H9 (cell line): ENCODE measurements at regions not wholly inside any gene's neighbourhood (a gene's known extent, or its start where the extent isn't known, plus 50 kb on each side); places are given as distances from the start of the nearest gene placed in this dataset.

Experiments used
- DNase-seq: peaks from one replicate; pipeline ENCODE4 v3.0.0-alpha.2; 2017
- H2AFZ ChIP-seq: one replicate; pipeline ENCODE4 v1.6.1; 2013; ENCODE audit warnings: mild to moderate bottlenecking, low read length, control low read depth, moderate library complexity
- H2AK5ac ChIP-seq: 2 replicates; pipeline ENCODE4 v1.6.1; 2013; ENCODE audit warnings: low read length, control low read depth, mixed read lengths; ENCODE audit not compliant: insufficient read length
- H2BK120ac ChIP-seq: one replicate; pipeline ENCODE4 v1.6.1; 2013; ENCODE audit warnings: low read depth, mild to moderate bottlenecking, low read length, control low read depth, inconsistent platforms; ENCODE audit not compliant: poor library complexity, severe bottlenecking
- H2BK12ac ChIP-seq: 2 replicates; pipeline ENCODE4 v1.6.1; 2013; ENCODE audit warnings: low read length, control low read depth, mixed read lengths, low read depth; ENCODE audit not compliant: insufficient read length
- H2BK15ac ChIP-seq: 2 replicates; pipeline ENCODE4 v1.6.1; 2013; ENCODE audit warnings: low read depth, low read length, control low read depth
- H2BK20ac ChIP-seq: one replicate; pipeline ENCODE4 v1.6.1; 2013; ENCODE audit warnings: low read depth, mild to moderate bottlenecking, low read length, control low read depth, inconsistent platforms; ENCODE audit not compliant: poor library complexity, severe bottlenecking
- H2BK5ac ChIP-seq: 2 replicates; pipeline ENCODE4 v1.6.1; 2013; ENCODE audit warnings: low read length, control low read depth, mixed read lengths; ENCODE audit not compliant: insufficient read length
- H3K14ac ChIP-seq: 2 replicates; pipeline ENCODE4 v1.6.1; 2013; ENCODE audit warnings: low read length, control low read depth; ENCODE audit not compliant: insufficient read depth
- H3K18ac ChIP-seq: 2 replicates; pipeline ENCODE4 v1.6.1; 2013; ENCODE audit warnings: low read depth, mild to moderate bottlenecking, mixed read lengths, low read length, control low read depth; ENCODE audit not compliant: insufficient read length
- H3K23ac ChIP-seq: 2 replicates; pipeline ENCODE4 v1.6.1; 2013; ENCODE audit warnings: low read length, control low read depth, mixed read lengths, low read depth; ENCODE audit not compliant: insufficient read length
- H3K23me2 ChIP-seq: 2 replicates; pipeline ENCODE4 v1.6.1; 2013; ENCODE audit warnings: low read depth, mild to moderate bottlenecking, mixed read lengths, low read length, control low read depth; ENCODE audit not compliant: insufficient read length, poor library complexity, severe bottlenecking
- H3K27ac ChIP-seq: 2 replicates; pipeline ENCODE4 v1.5.1; 2013; ENCODE audit warnings: low read length, control low read depth, mixed read lengths, low read depth; ENCODE audit not compliant: insufficient read length
- H3K27me3 ChIP-seq: 2 replicates; pipeline ENCODE4 v1.6.1; 2013; ENCODE audit warnings: low read length, control low read depth, inconsistent platforms; ENCODE audit not compliant: insufficient read depth
- H3K4ac ChIP-seq: 2 replicates; pipeline ENCODE4 v1.6.1; 2013; ENCODE audit warnings: low read depth, mild to moderate bottlenecking, control low read depth, inconsistent platforms, low read length, moderate library complexity
- H3K4me1 ChIP-seq: 2 replicates; pipeline ENCODE4 v1.6.1; 2013; ENCODE audit warnings: low read length, control low read depth, inconsistent platforms; ENCODE audit not compliant: insufficient read depth
- H3K4me2 ChIP-seq: 2 replicates; pipeline ENCODE4 v1.6.1; 2013; ENCODE audit warnings: low read length, control low read depth, mixed read lengths; ENCODE audit not compliant: insufficient read length, insufficient read depth
- H3K56ac ChIP-seq: 2 replicates; pipeline ENCODE4 v1.6.1; 2013; ENCODE audit warnings: low read depth, mild to moderate bottlenecking, mixed read lengths, low read length, control low read depth; ENCODE audit not compliant: insufficient read length
- H3K79me1 ChIP-seq: 2 replicates; pipeline ENCODE4 v1.6.1; 2013; ENCODE audit warnings: low read depth, mild to moderate bottlenecking, moderate library complexity, low read length, control low read depth, inconsistent platforms; ENCODE audit not compliant: insufficient read depth, poor library complexity, severe bottlenecking
- H3K79me2 ChIP-seq: 2 replicates; pipeline ENCODE4 v1.6.1; 2013; ENCODE audit warnings: low read length, control low read depth, inconsistent platforms; ENCODE audit not compliant: insufficient read depth
- H3K9ac ChIP-seq: 2 replicates; pipeline ENCODE4 v1.6.1; 2013; ENCODE audit warnings: low read length, control low read depth, mixed read lengths; ENCODE audit not compliant: insufficient read length; ENCODE audit errors: extremely low read depth
- H3K9me3 ChIP-seq: one replicate; pipeline ENCODE4 v1.6.1; 2013; ENCODE audit warnings: low read depth, low read length, inconsistent platforms; ENCODE audit not compliant: control insufficient read depth
- H3T11ph ChIP-seq: one replicate; pipeline ENCODE4 v1.6.1; 2013; ENCODE audit warnings: mild to moderate bottlenecking, low read length, control low read depth, inconsistent platforms
- H4K20me1 ChIP-seq: one replicate; pipeline ENCODE4 v1.6.1; 2013; ENCODE audit not compliant: control insufficient read depth, insufficient read length, insufficient read depth
- H4K5ac ChIP-seq: 2 replicates; pipeline ENCODE4 v1.6.1; 2013; ENCODE audit warnings: low read depth, mild to moderate bottlenecking, mixed read lengths, low read length, control low read depth; ENCODE audit not compliant: insufficient read length
- H4K8ac ChIP-seq: replicated peaks from 2 replicates; pipeline ENCODE4 v1.6.1; 2013; ENCODE audit warnings: low read length, control low read depth, mixed read lengths, low read depth; ENCODE audit not compliant: insufficient read length
- H4K91ac ChIP-seq: 2 replicates; pipeline ENCODE4 v1.6.1; 2013; ENCODE audit warnings: low read depth, mild to moderate bottlenecking, moderate library complexity, mixed read lengths, low read length, control low read depth; ENCODE audit not compliant: insufficient read length
- H3K27ac Mint-ChIP-seq, 3 experiments: 2 replicates in 2 of 3; 3 replicates in 1 of 3; pipeline ENCODE4 v1.8.0; 2020 to 2021; ENCODE audit warnings: mixed read lengths in 3 of 3, mild to moderate bottlenecking in 1 of 3, moderate library complexity in 1 of 3
- H3K27me3 Mint-ChIP-seq: 2 replicates; pipeline ENCODE4 v1.8.0; 2021; ENCODE audit warnings: low read depth, mild to moderate bottlenecking, moderate library complexity, mixed read lengths
- H3K36me3 Mint-ChIP-seq, 3 experiments: 2 replicates in 2 of 3; 3 replicates in 1 of 3; pipeline ENCODE4 v1.8.0; 2020 to 2021; ENCODE audit warnings: low read depth in 3 of 3, mixed read lengths in 3 of 3; ENCODE audit not compliant: insufficient read depth in 1 of 3
- H3K4me1 Mint-ChIP-seq, 2 experiments: 2 replicates each; pipeline ENCODE4 v1.8.0; 2020; ENCODE audit warnings: mixed read lengths in 2 of 2
- H3K4me3 Mint-ChIP-seq, 2 experiments: 2 replicates in 1 of 2; 3 replicates in 1 of 2; pipeline ENCODE4 v1.8.0; 2020 to 2021; ENCODE audit warnings: mild to moderate bottlenecking in 2 of 2, mixed read lengths in 2 of 2, moderate library complexity in 1 of 2
- H3K9me3 Mint-ChIP-seq, 2 experiments: 2 replicates in 1 of 2; 3 replicates in 1 of 2; pipeline ENCODE4 v1.8.0; 2020; ENCODE audit warnings: mild to moderate bottlenecking in 2 of 2, mixed read lengths in 2 of 2, moderate library complexity in 1 of 2
- WGBS: extraction: QIAGEN DNeasy Blood & Tissue Kit; methylation state at CpG from one replicate; pipeline ENCODE4 v1.1.7; 2013; ENCODE audit warnings: missing lambda C conversion rate, low lambda C conversion rate, mixed read lengths; ENCODE audit not compliant: insufficient read length; ENCODE audit errors: extremely low coverage; 5-methylcytosine and 5-hydroxymethylcytosine counted together
- TF ChIP-seq, protein P1 (sequence below): fragments of 200-600 bp; sonication (generic); conservative IDR thresholded peaks from 3 replicates; pipeline ENCODE4 v1.8.0; 2021; ENCODE audit warnings: antibody characterized with exemption, mild to moderate bottlenecking

DNA sequence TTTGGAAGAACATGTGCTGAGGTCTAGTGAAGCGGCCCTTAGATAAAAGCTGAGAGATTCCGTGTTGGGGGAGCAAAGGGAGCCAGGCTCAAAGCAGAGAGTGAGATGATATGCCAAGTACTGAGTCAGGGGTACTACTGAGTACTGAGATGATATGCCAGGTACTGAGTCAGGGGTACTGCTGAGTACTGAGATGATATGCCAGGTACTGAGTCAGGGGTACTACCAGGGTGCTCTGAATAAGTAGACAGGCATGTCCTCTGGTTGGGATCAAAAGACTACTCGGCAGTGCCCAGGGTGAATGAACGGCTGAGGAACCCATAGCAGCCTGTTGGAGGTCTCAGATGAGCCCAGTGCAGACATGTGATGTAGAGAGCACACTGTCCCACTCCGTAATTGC, 239.0 kb downstream of the SOX9 start:
- Mint-ChIP-seq H3K9me3 (no peaks in the 10 kb centered on the region; a peak in 2 of 5 replicates), H3K27me3 (peaks cover 10% of the 10 kb centered on the region)
- no peak overlapping the region for H2BK5ac ChIP-seq

More for the DNA sequence above, 239.0 kb downstream of the SOX9 start:
- H4K5ac ChIP-seq = no peak overlapping the region
- no peaks in the 10 kb centered on the region for H3K4me1 ChIP-seq
- no peak overlapping the region for H2BK120ac ChIP-seq
- H2BK20ac ChIP-seq = no peak overlapping the region
- H3K4ac ChIP-seq = no peak overlapping the region
- no peak overlapping the region for H2AFZ ChIP-seq
- H3K4me3 Mint-ChIP-seq = no peak overlapping the region
- TF ChIP-seq, protein P1, sequence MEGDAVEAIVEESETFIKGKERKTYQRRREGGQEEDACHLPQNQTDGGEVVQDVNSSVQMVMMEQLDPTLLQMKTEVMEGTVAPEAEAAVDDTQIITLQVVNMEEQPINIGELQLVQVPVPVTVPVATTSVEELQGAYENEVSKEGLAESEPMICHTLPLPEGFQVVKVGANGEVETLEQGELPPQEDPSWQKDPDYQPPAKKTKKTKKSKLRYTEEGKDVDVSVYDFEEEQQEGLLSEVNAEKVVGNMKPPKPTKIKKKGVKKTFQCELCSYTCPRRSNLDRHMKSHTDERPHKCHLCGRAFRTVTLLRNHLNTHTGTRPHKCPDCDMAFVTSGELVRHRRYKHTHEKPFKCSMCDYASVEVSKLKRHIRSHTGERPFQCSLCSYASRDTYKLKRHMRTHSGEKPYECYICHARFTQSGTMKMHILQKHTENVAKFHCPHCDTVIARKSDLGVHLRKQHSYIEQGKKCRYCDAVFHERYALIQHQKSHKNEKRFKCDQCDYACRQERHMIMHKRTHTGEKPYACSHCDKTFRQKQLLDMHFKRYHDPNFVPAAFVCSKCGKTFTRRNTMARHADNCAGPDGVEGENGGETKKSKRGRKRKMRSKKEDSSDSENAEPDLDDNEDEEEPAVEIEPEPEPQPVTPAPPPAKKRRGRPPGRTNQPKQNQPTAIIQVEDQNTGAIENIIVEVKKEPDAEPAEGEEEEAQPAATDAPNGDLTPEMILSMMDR = no peak
- no peak overlapping the region for H4K8ac ChIP-seq
- H3K18ac ChIP-seq = no peak overlapping the region
- H3K23ac ChIP-seq = no peak overlapping the region
- no peak overlapping the region for H2BK12ac ChIP-seq
- no peak overlapping the region for H4K91ac ChIP-seq
- no peak overlapping the region for H2AK5ac ChIP-seq
- no peak overlapping the region for H3K27ac ChIP-seq
- H4K20me1 ChIP-seq = no peaks in the 10 kb centered on the region
- no peaks in the 10 kb centered on the region for H3K27me3 ChIP-seq
- no peaks in the 10 kb centered on the region for H3K36me3 Mint-ChIP-seq
- H3K9ac ChIP-seq = no peak overlapping the region
- H3K27ac Mint-ChIP-seq = no peak overlapping the region
- H3K56ac ChIP-seq = no peak overlapping the region
- no peaks in the 10 kb centered on the region for H3K79me1 ChIP-seq
- H3K14ac ChIP-seq = no peak overlapping the region
- no CpG with 5 or more reads among the region's 5 CpGs for WGBS
- H3K9me3 ChIP-seq = no peaks in the 10 kb centered on the region
- no peak for DNase-seq
- peaks cover 3 to 4% of the 10 kb centered on the region in 2 experiments; a peak in 3 of 4 replicates for H3K4me1 Mint-ChIP-seq
- H2BK15ac ChIP-seq = no peak overlapping the region
- H3K23me2 ChIP-seq = no peaks in the 10 kb centered on the region
- no peak overlapping the region for H3T11ph ChIP-seq
- H3K4me2 ChIP-seq = no peak overlapping the region
- H3K79me2 ChIP-seq = no peaks in the 10 kb centered on the region
